ENCODE measurements at regions not wholly inside any gene's neighbourhood (a gene's known extent, or its start where the extent isn't known, plus 50 kb on each side); places are given as distances from the start of the nearest gene placed in this dataset.

GRCh38 chr2:15882761-15883497 lies 57.4 kb upstream of the MYCN start:
- TF ChIP-seq POLR2A (IDR thresholded peaks at IDR 0.05; ENCODE audit: low read depth) = no peak
- TF ChIP-seq CTCF (IDR thresholded peaks at IDR 0.05) = no peak
- no peak for TF ChIP-seq EP300 (IDR thresholded peaks at IDR 0.05)
- TF ChIP-seq POLR2AphosphoS5 (IDR thresholded peaks at IDR 0.05) = no peak
- intact Hi-C loops (cut with DNase I) = no loop called here
- H3K9me3 ChIP-seq = no peaks in the 10 kb centered on the region
- H3K27me3 ChIP-seq = no peaks in the 10 kb centered on the region
- no peak overlapping the region for H3K27ac ChIP-seq (replicated peaks in 1 of 4)
- no peak for DNase-seq (ENCODE audit: extremely low spot score)
- no peaks in the 10 kb centered on the region for H3K4me1 ChIP-seq
- 94% methylated on average over 5 of the region's 5 CpGs for WGBS
- H3K36me3 ChIP-seq = no peaks in the 10 kb centered on the region
- H3K4me3 ChIP-seq = no peak overlapping the region

GRCh38 chr2:15883684-15884083 lies 56.7 kb upstream of the MYCN start:
- WGBS = 60% methylated on average over 2 of the region's 2 CpGs
- Histone ChIP-seq H3K9me3 (no peaks in the 10 kb centered on the region), H3K27me3 (no peaks in the 10 kb centered on the region), H3K27ac (replicated peaks in 1 of 4) (no peak overlapping the region), H3K36me3 (no peaks in the 10 kb centered on the region), H3K4me1 (no peaks in the 10 kb centered on the region), H3K4me3 (no peak overlapping the region)
- no peak for DNase-seq (ENCODE audit: extremely low spot score)
- TF ChIP-seq POLR2AphosphoS5 (IDR thresholded peaks at IDR 0.05) (no peak), EP300 (IDR thresholded peaks at IDR 0.05) (no peak), CTCF (IDR thresholded peaks at IDR 0.05) (no peak), POLR2A (IDR thresholded peaks at IDR 0.05; ENCODE audit: low read depth) (no peak)
- intact Hi-C loops (cut with DNase I) = no loop called here

GRCh38 chr2:15884790-15885189 lies 55.6 kb upstream of the MYCN start:
- Histone ChIP-seq H3K27ac (replicated peaks in 1 of 4) (no peak overlapping the region), H3K9me3 (no peaks in the 10 kb centered on the region), H3K27me3 (no peaks in the 10 kb centered on the region), H3K4me1 (no peaks in the 10 kb centered on the region), H3K4me3 (no peak overlapping the region), H3K36me3 (no peaks in the 10 kb centered on the region)
- no peak for DNase-seq (ENCODE audit: extremely low spot score)
- no peak for TF ChIP-seq CTCF (IDR thresholded peaks at IDR 0.05)
- TF ChIP-seq POLR2A (IDR thresholded peaks at IDR 0.05; ENCODE audit: low read depth) = no peak
- TF ChIP-seq EP300 (IDR thresholded peaks at IDR 0.05) = no peak
- TF ChIP-seq POLR2AphosphoS5 (IDR thresholded peaks at IDR 0.05) = no peak
- 89% methylated on average over 2 of the region's 2 CpGs for WGBS
- intact Hi-C loops (cut with DNase I) = no loop called here

GRCh38 chr2:15886231-15886630 lies 54.1 kb upstream of the MYCN start:
- Histone ChIP-seq H3K27ac (replicated peaks in 1 of 4) (no peak overlapping the region), H3K4me1 (no peaks in the 10 kb centered on the region), H3K36me3 (no peaks in the 10 kb centered on the region), H3K4me3 (no peak overlapping the region), H3K9me3 (no peaks in the 10 kb centered on the region), H3K27me3 (no peaks in the 10 kb centered on the region)
- intact Hi-C loops (cut with DNase I) = no loop called here
- 84% methylated on average over 6 of the region's 6 CpGs for WGBS
- DNase-seq (ENCODE audit: extremely low spot score) = no peak
- TF ChIP-seq EP300 (IDR thresholded peaks at IDR 0.05) = no peak

- no peak for DNase-seq (ENCODE audit: extremely low spot score)
- WGBS = 72% methylated on average over 14 of the region's 15 CpGs
- intact Hi-C loops (cut with DNase I) = no loop called here
- Histone ChIP-seq H3K27ac (replicated peaks in 1 of 4) (no peak overlapping the region), H3K4me1 (peaks cover 0 to 9% (median 0%) of the 10 kb centered on the region in 4 donors), H3K9me3 (no peaks in the 10 kb centered on the region), H3K36me3 (no peaks in the 10 kb centered on the region), H3K4me3 (no peak overlapping the region), H3K27me3 (no peaks in the 10 kb centered on the region)
- TF ChIP-seq POLR2A (IDR thresholded peaks at IDR 0.05; ENCODE audit: low read depth) = no peak
- TF ChIP-seq EP300 (IDR thresholded peaks at IDR 0.05) = no peak
- TF ChIP-seq CTCF (IDR thresholded peaks at IDR 0.05) = no peak
- TF ChIP-seq POLR2AphosphoS5 (IDR thresholded peaks at IDR 0.05) = no peak
These were observed 50.8 kb upstream of the MYCN start for GRCh38 chr2:15889442-15890123.

Data from esophagus muscularis mucosa (tissue), 4 donors.